Ishikawa (cell line): ENCODE measurements at regions not wholly inside any gene's neighbourhood (a gene's known extent, or its start where the extent isn't known, plus 50 kb on each side); places are given as distances from the start of the nearest gene placed in this dataset.

Source experiments
- MAX ChIP-seq: IDR thresholded peaks from 2 replicates; pipeline ENCODE4 v1.6.1; 2012
- RAD21 ChIP-seq: IDR thresholded peaks from 2 replicates; pipeline ENCODE4 v1.6.1; 2012; ENCODE audit warnings: low read depth
- TAF1 ChIP-seq: IDR thresholded peaks from 2 replicates; pipeline ENCODE4 v1.6.1; 2012; ENCODE audit warnings: low read depth, mild to moderate bottlenecking
- YY1 ChIP-seq: IDR thresholded peaks from 2 replicates; pipeline ENCODE4 v1.6.1; 2012; ENCODE audit warnings: low read depth

GRCh38 chr10:111739874-111740139 lies 443.8 kb downstream of the GPAM start:
- TF ChIP-seq MAX (no peak), TAF1 (no peak), RAD21 (no peak), YY1 (no peak)
